ENCODE measurements at regions not wholly inside any gene's neighbourhood (a gene's known extent, or its start where the extent isn't known, plus 50 kb on each side); places are given as distances from the start of the nearest gene placed in this dataset.

- no peak for DNase-seq (ENCODE audit: low spot score)
- intact Hi-C loops (cut with DNase I), result no loop called here
These were observed 159.2 kb upstream of the CPEB2 start for GRCh38 chr4:14842964-14843630.

GRCh38 chr4:14844061-14844460 is 158.2 kb upstream of the CPEB2 start:
- DNase-seq (ENCODE audit: low spot score), result no peak
- intact Hi-C loops (cut with DNase I), result no loop called here

- intact Hi-C loops (cut with DNase I), result no loop called here
- no peak for DNase-seq (ENCODE audit: low spot score)
These were observed 154.1 kb upstream of the CPEB2 start for GRCh38 chr4:14848229-14848628.

GRCh38 chr4:14850455-14851097 is 151.7 kb upstream of the CPEB2 start:
- intact Hi-C loops (cut with DNase I), result no loop called here
- DNase-seq (ENCODE audit: low spot score), result no peak

- DNase-seq (ENCODE audit: low spot score), result no peak
- intact Hi-C loops (cut with DNase I), result no loop called here
These were observed 148.9 kb upstream of the CPEB2 start for GRCh38 chr4:14853176-14853943.

GRCh38 chr4:14855719-14856061 is 146.6 kb upstream of the CPEB2 start:
- intact Hi-C loops (cut with DNase I), result loop anchor here in 1 of 2 donors (5.0 kb wide), 1 partner anchor 147 kb away; the partner anchor contains the start of gene CPEB2
- no peak for DNase-seq (ENCODE audit: low spot score)

- intact Hi-C loops (cut with DNase I), result loop anchor here in 1 of 2 donors (5.0 kb wide), 1 partner anchor 146 kb away; the partner anchor contains the start of gene CPEB2
- DNase-seq (ENCODE audit: low spot score), result peak; percentile 88
These were observed 146.0 kb upstream of the CPEB2 start for GRCh38 chr4:14856062-14856933.

GRCh38 chr4:14856934-14857235 is 145.4 kb upstream of the CPEB2 start:
- no peak for DNase-seq (ENCODE audit: low spot score)
- intact Hi-C loops (cut with DNase I), result loop anchor here in 1 of 2 donors (5.0 kb wide), 1 partner anchor 145 kb away; the partner anchor contains the start of gene CPEB2

GRCh38 chr4:14857475-14857874 is 144.8 kb upstream of the CPEB2 start:
- intact Hi-C loops (cut with DNase I), result loop anchor here in 1 of 2 donors (5.0 kb wide), 1 partner anchor 145 kb away; the partner anchor contains the start of gene CPEB2

GRCh38 chr4:14857981-14858380 is 144.3 kb upstream of the CPEB2 start:
- intact Hi-C loops (cut with DNase I), result loop anchor here in 1 of 2 donors (5.0 kb wide), 1 partner anchor 144 kb away; the partner anchor contains the start of gene CPEB2
- DNase-seq (ENCODE audit: low spot score), result no peak

More at GRCh38 chr4:14857475-14857874, 144.8 kb upstream of the CPEB2 start:
- no peak for DNase-seq (ENCODE audit: low spot score)

GRCh38 chr4:14862891-14863290 is 139.4 kb upstream of the CPEB2 start:
- peak; percentile 80 for DNase-seq (ENCODE audit: low spot score)
- intact Hi-C loops (cut with DNase I), result no loop called here

GRCh38 chr4:14863418-14864364 is 138.6 kb upstream of the CPEB2 start:
- intact Hi-C loops (cut with DNase I), result no loop called here
- no peak for DNase-seq (ENCODE audit: low spot score)

GRCh38 chr4:14864365-14865030 is 137.8 kb upstream of the CPEB2 start:
- no peak for DNase-seq (ENCODE audit: low spot score)
- intact Hi-C loops (cut with DNase I), result no loop called here

- intact Hi-C loops (cut with DNase I), result no loop called here
- DNase-seq (ENCODE audit: low spot score), result no peak
These were observed 137.3 kb upstream of the CPEB2 start for GRCh38 chr4:14865031-14865366.

- intact Hi-C loops (cut with DNase I), result no loop called here
- DNase-seq (ENCODE audit: low spot score), result no peak
These were observed 136.5 kb upstream of the CPEB2 start for GRCh38 chr4:14865804-14866203.

- DNase-seq (ENCODE audit: low spot score), result no peak
- intact Hi-C loops (cut with DNase I), result no loop called here
These were observed 134.4 kb upstream of the CPEB2 start for GRCh38 chr4:14867847-14868246.

GRCh38 chr4:14868426-14869395 is 133.6 kb upstream of the CPEB2 start:
- intact Hi-C loops (cut with DNase I), result no loop called here
- no peak for DNase-seq (ENCODE audit: low spot score)
